ENCODE measurements at regions not wholly inside any gene's neighbourhood (a gene's known extent, or its start where the extent isn't known, plus 50 kb on each side); places are given as distances from the start of the nearest gene placed in this dataset.

- TF ChIP-seq CTCF (IDR thresholded peaks at IDR 0.05; ENCODE audit: insufficient read depth, low read length, poor library complexity, severe bottlenecking) (no peak), EZH2phosphoT487 (conservative IDR thresholded peaks at IDR 0.05; ENCODE audit: low read length) (no peak)
Measured at GRCh38 chr20:39676857-39677391, 714.8 kb downstream of the DHX35 start.

All from SU-DHL-6 (cell line).